Skeletal muscle satellite cell (primary cell): ENCODE measurements at regions not wholly inside any gene's neighbourhood (a gene's known extent, or its start where the extent isn't known, plus 50 kb on each side); places are given as distances from the start of the nearest gene placed in this dataset.
"Not testable (repeated sequence)": the region's sequence is repeated elsewhere in the genome, so short reads cannot be mapped to it uniquely, and the experiment has no call there.

ENCODE experiments used
- H3K27me3 ChIP-seq: 2 replicates; pipeline ENCODE4 v1.7.0; 2013; ENCODE audit warnings: low read length; ENCODE audit not compliant: control insufficient read depth, insufficient read depth
- H3K36me3 ChIP-seq: 2 replicates; pipeline ENCODE4 v1.7.0; 2013; ENCODE audit warnings: mild to moderate bottlenecking, control low read depth, low read length; ENCODE audit not compliant: insufficient read depth
- H3K4me1 ChIP-seq: 2 replicates; pipeline ENCODE4 v1.7.0; 2013; ENCODE audit warnings: low read length; ENCODE audit not compliant: control insufficient read depth, insufficient read depth
- H3K4me2 ChIP-seq: 2 replicates; pipeline ENCODE4 v1.7.0; 2013; ENCODE audit warnings: mild to moderate bottlenecking, low read length
- H3K4me3 ChIP-seq: 2 replicates; pipeline ENCODE4 v1.7.0; 2013; ENCODE audit warnings: low read length
- H3K9ac ChIP-seq: 2 replicates; pipeline ENCODE4 v1.7.0; 2013; ENCODE audit warnings: mild to moderate bottlenecking, low read depth, low read length, moderate library complexity
- H3K9me3 ChIP-seq: replicated peaks from 2 replicates; pipeline ENCODE4 v1.7.0; 2013; ENCODE audit warnings: mild to moderate bottlenecking, control low read depth, low read length

DNA sequence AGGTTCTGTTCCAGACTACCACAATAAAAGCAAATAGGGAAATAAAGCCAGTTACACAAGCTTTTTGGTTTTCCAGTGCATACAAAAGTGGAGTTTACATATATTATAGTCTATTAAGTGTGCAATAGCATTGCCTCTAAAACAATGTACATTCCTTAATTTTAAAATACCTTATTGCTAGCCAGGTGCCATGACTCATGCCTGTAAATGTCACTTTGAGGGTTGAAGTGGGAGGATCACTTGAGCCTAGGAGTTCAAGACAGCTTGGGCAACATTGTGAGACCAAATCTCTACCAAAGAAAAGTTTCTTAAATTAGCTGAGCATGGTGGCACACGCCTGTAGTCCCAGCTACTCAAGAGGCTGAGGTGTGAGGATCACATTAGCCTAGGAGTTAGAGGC lies 52.9 kb upstream of the IMP4 start:
- Histone ChIP-seq H3K9me3 (no peaks in the 10 kb centered on the region), H3K4me2 (no peak overlapping the region), H3K4me3 (no peak overlapping the region), H3K4me1 (no peaks in the 10 kb centered on the region), H3K9ac (no peak overlapping the region), H3K36me3 (no peaks in the 10 kb centered on the region), H3K27me3 (no peaks in the 10 kb centered on the region)

DNA sequence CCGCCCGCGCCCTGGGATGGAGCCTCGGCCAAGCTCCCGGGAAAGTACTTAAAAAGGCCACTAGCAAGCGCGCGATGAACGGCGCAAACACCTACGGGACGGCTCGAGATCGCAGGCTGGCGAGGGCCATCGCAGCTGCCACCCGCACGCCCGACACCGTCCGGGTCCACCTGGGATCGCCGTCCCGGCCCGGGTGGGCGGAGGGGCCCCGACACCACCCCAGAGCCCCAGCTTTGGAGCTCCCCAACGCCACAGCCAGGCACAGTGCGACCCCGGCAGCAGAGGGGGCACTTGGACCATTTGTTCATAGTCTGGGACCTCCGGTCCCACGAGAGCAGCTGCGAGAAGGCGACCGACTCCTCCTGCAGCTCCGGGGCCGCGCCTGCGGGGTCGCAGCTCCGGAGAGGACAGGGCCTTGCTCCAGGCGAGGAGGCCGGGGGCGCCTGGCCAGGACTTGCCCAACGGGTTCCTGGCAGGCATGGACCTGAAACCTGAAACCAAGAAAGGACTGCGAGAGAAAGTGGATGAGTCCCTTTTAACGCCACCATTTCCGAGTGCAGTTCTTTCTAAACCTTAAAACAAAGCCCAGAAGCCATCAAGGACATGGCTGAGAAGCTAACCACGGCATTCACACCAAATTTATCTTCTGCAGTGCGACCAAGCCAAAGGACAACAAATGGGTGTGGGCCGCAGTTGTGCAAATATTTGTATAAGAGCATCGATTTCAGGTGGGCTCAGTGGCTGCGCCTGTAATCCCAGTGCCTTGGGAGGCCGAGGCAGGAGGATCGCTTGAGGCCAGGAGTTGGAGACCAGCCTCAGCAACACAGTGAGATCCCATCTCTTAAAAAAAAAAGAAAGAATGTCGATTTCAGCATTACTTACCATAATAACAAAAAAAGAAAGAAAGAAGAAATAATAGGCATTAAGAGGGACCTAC lies 54.0 kb upstream of the IMP4 start:
- no peaks in the 10 kb centered on the region for H3K27me3 ChIP-seq
- no peak overlapping the region for H3K4me2 ChIP-seq
- no peaks in the 10 kb centered on the region for H3K36me3 ChIP-seq
- no peaks in the 10 kb centered on the region for H3K4me1 ChIP-seq
- H3K9ac ChIP-seq = no peak overlapping the region
- no peaks in the 10 kb centered on the region for H3K9me3 ChIP-seq
- no peak overlapping the region for H3K4me3 ChIP-seq

DNA sequence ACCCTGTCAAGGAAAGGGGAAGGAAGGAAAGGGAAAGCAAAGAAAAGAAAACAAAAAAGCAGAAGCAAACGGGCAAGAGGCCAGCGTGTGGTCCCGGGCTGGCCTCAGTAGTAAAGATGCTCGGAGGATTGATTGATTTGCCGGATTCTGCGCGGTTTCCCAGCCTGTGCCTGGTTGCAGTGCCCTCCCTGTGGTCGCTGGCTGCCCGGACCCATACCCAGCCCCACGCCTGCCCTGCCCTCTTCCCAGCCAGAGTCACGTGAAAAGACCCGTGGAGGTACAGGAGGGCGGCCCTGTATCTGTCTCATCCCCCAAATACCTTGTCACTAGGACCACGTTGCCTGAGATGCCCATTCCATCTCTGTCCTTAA lies 55.1 kb upstream of the IMP4 start:
- Histone ChIP-seq H3K4me1 (no peaks in the 10 kb centered on the region), H3K9me3 (no peaks in the 10 kb centered on the region), H3K27me3 (no peaks in the 10 kb centered on the region), H3K9ac (no peak overlapping the region), H3K4me2 (no peak overlapping the region), H3K4me3 (no peak overlapping the region), H3K36me3 (no peaks in the 10 kb centered on the region)

DNA sequence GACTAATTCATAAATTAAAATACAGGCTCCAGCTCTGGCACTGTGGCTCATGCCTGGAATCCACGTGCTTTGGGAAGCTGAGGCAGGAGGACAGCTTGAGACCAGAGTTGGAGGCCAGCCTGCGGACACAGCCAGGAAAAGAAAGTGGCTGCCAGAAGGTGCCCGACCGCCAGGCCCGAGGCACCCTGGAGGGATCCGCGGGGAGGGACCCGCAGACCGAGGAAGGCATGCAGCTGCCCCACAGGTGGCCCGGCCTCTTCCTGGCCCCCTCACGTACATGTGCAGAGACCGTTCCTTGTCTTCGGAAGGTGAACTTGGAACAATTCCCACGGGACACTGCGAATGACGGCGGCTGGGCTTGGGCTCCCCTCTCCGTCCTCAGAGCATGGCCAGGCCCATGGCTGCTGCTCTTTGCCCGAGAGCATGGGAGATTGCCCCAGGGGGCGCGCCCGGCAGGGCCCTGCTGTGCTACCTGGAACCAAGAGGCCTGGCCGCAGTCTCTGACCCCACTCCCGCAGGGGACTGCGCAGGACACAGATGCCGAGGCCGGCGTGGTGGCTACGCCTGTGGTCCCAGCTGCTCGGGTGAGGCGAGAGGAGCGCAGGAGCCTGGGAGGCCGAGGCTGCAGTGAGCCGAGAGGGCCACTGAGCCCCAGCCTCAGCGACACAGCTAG lies 55.6 kb upstream of the IMP4 start:
- Histone ChIP-seq H3K4me2 (no peak overlapping the region), H3K4me1 (no peaks in the 10 kb centered on the region), H3K4me3 (no peak overlapping the region), H3K9me3 (no peaks in the 10 kb centered on the region), H3K9ac (no peak overlapping the region), H3K36me3 (no peaks in the 10 kb centered on the region), H3K27me3 (no peaks in the 10 kb centered on the region)

DNA sequence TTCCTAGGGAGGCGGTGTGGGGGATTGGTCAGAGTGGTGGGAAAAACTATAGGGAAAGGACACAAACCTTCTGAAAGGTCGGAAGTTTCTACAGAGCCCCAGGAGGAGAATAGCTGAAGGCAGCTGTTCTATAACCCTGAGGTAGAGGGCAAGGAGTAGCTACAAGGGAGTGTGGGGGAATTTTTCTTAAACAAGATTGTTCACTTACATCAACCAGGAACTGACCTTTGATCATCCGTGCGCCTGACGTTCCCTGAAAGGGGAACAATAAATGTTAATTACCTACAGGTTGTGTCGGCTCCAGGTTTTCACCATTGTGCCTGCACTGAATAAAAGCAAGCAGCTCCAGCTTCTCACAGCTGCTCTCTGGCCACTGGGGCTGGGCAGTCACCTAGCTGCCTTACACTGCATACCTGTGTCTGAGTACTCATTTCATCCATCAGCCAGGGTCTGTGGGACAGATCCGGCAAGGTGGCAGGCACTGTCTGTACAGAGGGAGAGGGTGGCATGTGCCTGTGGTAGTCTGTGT lies 59.3 kb upstream of the IMP4 start:
- not testable (repeated sequence) for H3K4me3 ChIP-seq, H3K9ac ChIP-seq

DNA sequence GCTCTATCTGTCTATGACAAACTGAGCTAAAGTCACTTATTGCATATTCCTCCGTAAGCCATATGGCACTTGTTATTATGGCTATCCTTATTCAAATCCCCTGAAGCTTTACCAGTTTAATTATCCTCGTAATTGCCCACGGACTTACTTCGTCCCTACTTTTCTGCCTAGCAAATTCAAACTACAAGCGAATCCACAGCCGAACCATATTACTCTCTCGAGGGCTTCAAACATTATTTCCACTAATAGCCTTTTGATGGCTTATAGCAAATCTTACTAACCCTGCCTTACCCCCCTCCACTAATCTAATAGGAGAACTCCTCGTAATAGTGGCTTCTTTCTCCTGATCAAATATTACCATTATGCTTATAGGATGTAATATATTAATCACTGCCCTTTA lies 63.1 kb upstream of the IMP4 start:
- not testable (repeated sequence) for H3K9me3 ChIP-seq, H3K36me3 ChIP-seq, H3K9ac ChIP-seq, H3K27me3 ChIP-seq, H3K4me3 ChIP-seq, H3K4me2 ChIP-seq, H3K4me1 ChIP-seq

More for the DNA sequence above, 59.3 kb upstream of the IMP4 start:
- not testable (repeated sequence) for H3K36me3 ChIP-seq, H3K27me3 ChIP-seq, H3K9me3 ChIP-seq, H3K4me1 ChIP-seq, H3K4me2 ChIP-seq

DNA sequence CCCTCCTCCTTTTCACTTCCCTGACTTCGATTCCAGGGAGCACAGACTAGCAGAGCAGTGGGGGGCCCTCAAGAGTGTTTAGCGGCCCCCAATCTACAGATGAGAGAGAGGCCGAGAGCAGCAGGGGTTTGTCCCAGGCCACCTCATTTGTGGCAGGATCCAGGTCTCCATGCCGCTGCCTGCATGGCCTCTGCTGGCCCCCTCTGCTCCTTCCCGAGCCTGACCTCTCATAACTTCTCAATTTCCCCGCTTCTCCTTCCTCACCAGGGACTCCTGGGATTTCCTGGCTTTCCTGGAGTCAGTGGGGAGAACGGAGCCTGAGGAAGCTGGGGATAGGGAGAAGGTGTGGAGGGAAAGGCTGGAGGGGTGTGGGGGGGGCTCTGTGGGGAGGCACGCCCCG lies 70.1 kb upstream of the TUBA3E start:
- H3K4me2 ChIP-seq, H3K4me3 ChIP-seq, H3K4me1 ChIP-seq, H3K9me3 ChIP-seq, H3K27me3 ChIP-seq, H3K36me3 ChIP-seq, H3K9ac ChIP-seq: not testable (repeated sequence)

DNA sequence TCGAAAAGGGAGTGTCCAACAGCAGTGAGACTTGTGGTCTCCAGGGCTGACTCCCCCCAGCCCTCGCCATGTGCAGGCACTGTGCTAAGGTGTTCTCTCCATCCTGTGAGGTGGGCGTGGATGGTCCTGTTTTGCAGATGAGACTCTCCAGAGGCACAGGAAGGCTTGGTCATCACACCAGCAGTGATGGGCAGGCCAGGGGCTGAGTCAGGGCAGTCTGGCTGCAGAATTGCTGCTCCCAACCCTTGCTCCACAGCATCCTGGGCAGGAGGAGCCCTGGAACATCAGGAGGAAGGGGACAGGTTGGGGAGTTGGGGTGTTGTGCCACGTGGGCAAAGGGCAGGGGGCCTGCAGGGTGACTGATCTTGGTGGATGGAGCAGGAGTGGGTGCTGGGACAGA lies 69.3 kb upstream of the TUBA3E start:
- not testable (repeated sequence) for H3K9me3 ChIP-seq, H3K27me3 ChIP-seq, H3K4me3 ChIP-seq, H3K9ac ChIP-seq, H3K4me1 ChIP-seq, H3K36me3 ChIP-seq, H3K4me2 ChIP-seq

DNA sequence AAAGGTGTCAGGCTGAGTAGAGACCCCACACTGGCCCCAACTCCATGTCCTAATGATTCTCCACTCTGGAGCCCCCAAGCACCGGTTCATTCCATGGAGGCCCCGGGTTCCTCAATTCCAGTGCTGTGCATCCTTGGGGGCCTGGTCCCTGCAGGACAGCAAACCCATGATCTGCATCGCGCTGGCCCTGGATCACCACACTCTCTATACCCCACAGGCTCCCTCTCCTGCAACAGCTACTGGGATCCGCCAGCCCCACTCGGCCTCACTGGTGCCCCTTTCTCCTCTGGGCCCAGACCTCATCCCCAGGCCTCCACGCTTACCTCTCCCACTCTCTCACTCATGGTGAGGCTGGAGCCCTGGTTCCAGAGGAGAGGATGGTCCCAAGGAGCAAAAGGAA lies 68.6 kb upstream of the TUBA3E start:
- not testable (repeated sequence) for H3K27me3 ChIP-seq, H3K4me1 ChIP-seq, H3K4me2 ChIP-seq, H3K36me3 ChIP-seq, H3K9me3 ChIP-seq, H3K9ac ChIP-seq, H3K4me3 ChIP-seq

DNA sequence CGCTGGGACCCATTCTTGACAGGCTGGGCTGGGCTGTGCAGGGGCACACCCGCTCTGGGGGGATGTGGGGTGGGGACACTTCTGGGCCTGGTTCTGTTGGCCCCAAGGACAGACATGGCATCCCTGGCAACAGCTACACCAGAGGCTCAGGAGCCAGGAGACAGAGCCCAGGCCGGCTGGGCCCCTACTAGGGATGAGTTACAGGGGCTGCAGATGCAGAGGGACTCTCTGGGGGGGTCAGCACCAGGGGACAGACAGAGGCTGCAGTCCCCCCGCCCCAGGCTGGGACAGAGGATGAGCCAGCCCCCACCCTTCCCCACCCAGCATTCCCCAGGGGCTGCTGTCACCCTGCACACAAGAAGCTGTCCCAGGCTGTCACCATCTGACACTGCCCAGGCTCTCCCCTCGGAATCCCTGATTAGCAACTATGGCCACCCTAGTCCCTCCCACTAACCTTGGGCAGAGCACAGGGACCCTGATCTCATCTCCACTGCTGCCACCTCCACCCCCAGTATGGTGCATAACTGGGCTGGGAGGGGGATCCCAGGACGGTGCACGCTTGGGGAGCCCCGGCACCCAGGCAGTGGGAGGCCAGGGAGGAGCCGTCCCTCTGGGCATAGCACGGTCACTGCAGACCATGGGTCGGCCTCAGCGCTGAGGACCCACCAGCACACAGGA lies 67.5 kb upstream of the TUBA3E start:
- H3K9me3 ChIP-seq, H3K9ac ChIP-seq, H3K36me3 ChIP-seq, H3K4me3 ChIP-seq, H3K4me1 ChIP-seq, H3K27me3 ChIP-seq, H3K4me2 ChIP-seq: not testable (repeated sequence)

DNA sequence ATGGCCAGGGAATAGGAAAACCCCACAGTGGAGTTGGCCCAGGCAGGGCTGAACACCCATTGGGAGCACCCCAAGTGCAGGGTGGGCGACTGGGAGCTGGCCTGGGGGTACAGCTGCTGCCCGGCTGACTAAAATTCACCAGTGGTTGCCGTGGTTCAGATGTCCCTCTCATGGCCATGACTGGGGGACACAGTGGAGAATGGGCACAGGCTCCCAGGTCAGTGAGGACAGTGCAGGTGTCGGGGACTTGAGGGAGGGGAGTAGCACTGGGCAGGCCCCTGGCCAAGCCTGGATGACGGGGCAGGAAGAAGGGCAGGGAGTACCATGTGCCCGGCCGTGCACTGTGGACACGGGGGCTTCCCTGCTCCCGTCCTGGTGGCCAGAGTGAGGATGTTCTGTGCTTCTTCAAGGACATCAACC lies 66.7 kb upstream of the TUBA3E start:
- not testable (repeated sequence) for H3K9me3 ChIP-seq, H3K4me1 ChIP-seq, H3K4me2 ChIP-seq, H3K36me3 ChIP-seq, H3K9ac ChIP-seq, H3K27me3 ChIP-seq, H3K4me3 ChIP-seq
